Mucosa of descending colon (tissue), 3 donors: ENCODE measurements at regions not wholly inside any gene's neighbourhood (a gene's known extent, or its start where the extent isn't known, plus 50 kb on each side); places are given as distances from the start of the nearest gene placed in this dataset.

Source experiments
- ATAC-seq: fragments of 200-7000 bp; cut with Tn5 transposase; one replicate; pipeline ENCODE4 v1.9.1; 2020; ENCODE audit warnings: mild to moderate bottlenecking, moderate library complexity
- DNase-seq, 3 donors: peaks; one replicate each; pipeline ENCODE4 v3.0.0-alpha.2; 2020
- H3K36me3 ChIP-seq: fragments of 200-600 bp; one replicate; pipeline ENCODE4 v1.8.0; 2021; ENCODE audit warnings: low read depth, mild to moderate bottlenecking
- H3K4me1 ChIP-seq: fragments of 200-600 bp; one replicate; pipeline ENCODE4 v1.8.0; 2021; ENCODE audit warnings: low read depth, mild to moderate bottlenecking
- H3K4me3 ChIP-seq: fragments of 200-600 bp; one replicate; pipeline ENCODE4 v1.8.0; 2021; ENCODE audit warnings: mild to moderate bottlenecking
- H3K9me3 ChIP-seq: fragments of 200-600 bp; one replicate; pipeline ENCODE4 v1.8.0; 2021; ENCODE audit warnings: mild to moderate bottlenecking
- intact Hi-C, 2 donors: fragments of 100-400 bp; cut with DNase I in 1 of 2; cut with micrococcal nuclease in 1 of 2; formaldehyde crosslinking; loops; one replicate each; pipeline versions ENCODE4 v1.11.0 to v1.11.1; 2022; cut with DNase I, micrococcal nuclease
- TF ChIP-seq, protein P1 (sequence below): fragments of 200-600 bp; IDR thresholded peaks from one replicate; pipeline ENCODE4 v1.8.0; 2022; ENCODE audit warnings: antibody characterized with exemption, mild to moderate bottlenecking
- donor health status: DM: no; HTN: no; CAD: no; lungs with moderate emphysema.
- donor health status: DM: no; HTN: no; CAD: no.
- donor health status: DM: no; HTN: yes; CAD: no.

DNA sequence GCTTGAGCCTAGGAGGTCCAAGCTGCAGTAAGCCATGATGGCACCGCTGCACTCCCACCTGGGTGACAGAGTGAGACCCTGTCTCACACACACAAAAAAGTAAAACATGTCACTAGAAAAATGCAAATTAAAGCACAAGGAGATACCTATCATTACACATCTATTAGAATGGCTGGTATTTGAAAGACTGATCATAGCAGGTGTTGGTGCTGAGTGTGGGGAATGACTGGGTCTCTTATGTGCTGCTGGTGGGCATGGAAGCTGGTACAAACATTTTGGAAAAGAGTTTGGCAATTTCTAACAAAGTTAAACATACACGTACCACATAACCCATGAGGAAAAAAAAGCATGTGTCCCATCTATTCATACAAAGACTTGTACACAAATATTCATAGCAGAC lies 142.1 kb upstream of the ZBTB40 start:
- DNase-seq: no peak
- intact Hi-C loops: no loop called here
- H3K36me3 ChIP-seq: no peaks in the 10 kb centered on the region

DNA sequence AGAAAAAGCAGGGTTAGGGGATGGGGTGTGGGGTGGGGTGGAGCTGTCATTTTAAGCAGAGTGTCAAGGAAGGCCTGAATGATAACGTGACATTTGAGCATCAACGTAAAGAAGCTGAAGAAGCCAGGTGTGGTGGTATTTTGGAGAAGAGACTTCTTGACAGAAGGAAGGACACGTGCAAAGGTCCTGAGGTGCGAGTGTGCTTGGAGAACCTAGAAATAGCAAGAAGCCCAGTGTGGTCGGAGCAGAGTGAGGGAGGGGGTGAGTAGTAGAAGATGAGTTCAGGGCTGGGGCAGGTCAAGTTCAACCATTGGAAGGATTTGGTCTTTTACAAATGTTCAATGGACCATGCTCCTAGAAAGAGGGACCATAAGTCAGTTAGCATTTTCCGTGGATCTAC lies 140.2 kb upstream of the ZBTB40 start:
- DNase-seq: no peak
- Histone ChIP-seq H3K4me1 (no peaks in the 10 kb centered on the region), H3K4me3 (no peak overlapping the region), H3K9me3 (no peaks in the 10 kb centered on the region), H3K36me3 (no peaks in the 10 kb centered on the region)
- TF ChIP-seq, protein P1, sequence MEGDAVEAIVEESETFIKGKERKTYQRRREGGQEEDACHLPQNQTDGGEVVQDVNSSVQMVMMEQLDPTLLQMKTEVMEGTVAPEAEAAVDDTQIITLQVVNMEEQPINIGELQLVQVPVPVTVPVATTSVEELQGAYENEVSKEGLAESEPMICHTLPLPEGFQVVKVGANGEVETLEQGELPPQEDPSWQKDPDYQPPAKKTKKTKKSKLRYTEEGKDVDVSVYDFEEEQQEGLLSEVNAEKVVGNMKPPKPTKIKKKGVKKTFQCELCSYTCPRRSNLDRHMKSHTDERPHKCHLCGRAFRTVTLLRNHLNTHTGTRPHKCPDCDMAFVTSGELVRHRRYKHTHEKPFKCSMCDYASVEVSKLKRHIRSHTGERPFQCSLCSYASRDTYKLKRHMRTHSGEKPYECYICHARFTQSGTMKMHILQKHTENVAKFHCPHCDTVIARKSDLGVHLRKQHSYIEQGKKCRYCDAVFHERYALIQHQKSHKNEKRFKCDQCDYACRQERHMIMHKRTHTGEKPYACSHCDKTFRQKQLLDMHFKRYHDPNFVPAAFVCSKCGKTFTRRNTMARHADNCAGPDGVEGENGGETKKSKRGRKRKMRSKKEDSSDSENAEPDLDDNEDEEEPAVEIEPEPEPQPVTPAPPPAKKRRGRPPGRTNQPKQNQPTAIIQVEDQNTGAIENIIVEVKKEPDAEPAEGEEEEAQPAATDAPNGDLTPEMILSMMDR: no peak
- intact Hi-C loops: no loop called here
- ATAC-seq: no peak

More for the DNA sequence above, 142.1 kb upstream of the ZBTB40 start:
- Histone ChIP-seq H3K9me3 (no peaks in the 10 kb centered on the region), H3K4me1 (no peaks in the 10 kb centered on the region), H3K4me3 (no peak overlapping the region)
- TF ChIP-seq, protein P1: no peak
- no peak for ATAC-seq

- H3K36me3 ChIP-seq: no peaks in the 10 kb centered on the region
- TF ChIP-seq, protein P1: no peak
- DNase-seq: no peak
- no peak overlapping the region for H3K4me3 ChIP-seq
- intact Hi-C loops: no loop called here
- no peaks in the 10 kb centered on the region for H3K9me3 ChIP-seq
- no peaks in the 10 kb centered on the region for H3K4me1 ChIP-seq
- ATAC-seq: no peak
These were observed 138.3 kb upstream of the ZBTB40 start for GRCh38 chr1:22313321-22313720.

DNA sequence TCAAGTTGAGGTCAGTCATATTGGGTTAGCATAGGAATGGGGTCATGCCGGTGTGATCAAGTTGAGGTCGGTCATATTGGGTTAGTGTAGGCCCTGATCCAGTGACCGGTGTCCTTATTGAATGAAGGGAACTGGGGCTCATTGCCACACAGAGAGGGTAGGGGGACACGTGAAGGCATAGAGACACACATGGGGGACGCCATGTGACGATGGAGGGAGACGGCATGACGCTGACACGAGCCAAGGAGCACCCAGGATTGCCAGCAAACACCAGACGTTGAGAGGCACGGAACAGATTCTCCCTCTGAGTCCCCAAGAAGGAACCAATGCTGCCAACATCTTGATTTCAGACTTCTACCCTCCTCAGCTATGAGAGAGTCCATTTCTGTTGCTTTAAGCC lies 136.9 kb upstream of the ZBTB40 start:
- DNase-seq (peak in 1 of 3 donors; percentile 15), ATAC-seq (no peak)
- H3K9me3 ChIP-seq: no peaks in the 10 kb centered on the region
- no peak overlapping the region for H3K4me3 ChIP-seq
- no peaks in the 10 kb centered on the region for H3K4me1 ChIP-seq
- TF ChIP-seq, protein P1: no peak
- intact Hi-C loops: no loop called here
- H3K36me3 ChIP-seq: no peaks in the 10 kb centered on the region

DNA sequence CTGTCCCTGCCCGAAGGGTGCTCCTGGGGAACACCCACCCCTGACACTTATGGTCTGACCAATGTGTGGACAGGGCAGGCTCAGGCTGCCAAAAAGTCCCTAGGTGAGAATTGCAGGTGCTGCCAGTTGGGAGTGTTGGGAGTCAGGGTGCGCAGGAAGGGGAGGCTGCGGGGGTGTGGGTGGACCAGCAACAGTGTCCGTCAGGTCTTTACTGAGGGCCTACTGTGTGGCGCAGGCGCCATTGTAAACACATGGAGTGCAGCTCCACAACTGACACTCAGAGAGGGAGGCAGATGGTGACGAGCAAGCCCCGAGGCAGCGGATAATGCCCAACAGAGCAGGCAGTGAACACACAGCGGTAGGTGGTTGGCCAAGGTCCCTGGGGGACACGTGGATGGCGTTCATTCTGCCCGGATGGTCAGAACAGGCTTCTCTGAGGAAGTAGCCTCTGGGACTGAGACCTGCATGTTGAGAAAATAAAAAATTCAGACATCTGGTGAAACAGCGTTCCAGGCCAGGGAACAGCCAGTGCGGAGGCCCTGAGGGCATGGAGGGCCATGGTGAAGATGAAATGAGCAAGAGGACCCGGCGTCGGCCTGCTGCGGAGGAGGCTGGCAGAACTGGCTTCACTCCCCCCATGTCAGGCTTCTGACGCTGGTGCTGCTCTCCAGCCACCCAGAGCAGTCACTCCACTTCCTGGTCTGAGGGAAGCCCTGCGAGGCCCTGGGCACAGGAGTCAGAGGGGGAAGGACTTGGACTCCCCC lies 136.2 kb upstream of the ZBTB40 start:
- intact Hi-C loops: no loop called here
- H3K36me3 ChIP-seq: no peaks in the 10 kb centered on the region
- TF ChIP-seq, protein P1: no peak
- no peak for DNase-seq
- H3K4me3 ChIP-seq: no peak overlapping the region
- ATAC-seq: no peak
- H3K9me3 ChIP-seq: no peaks in the 10 kb centered on the region
- no peaks in the 10 kb centered on the region for H3K4me1 ChIP-seq
